SKM-1 treated with dmso at 0.1 percent for 144 hours (cell line): ENCODE measurements at regions not wholly inside any gene's neighbourhood (a gene's known extent, or its start where the extent isn't known, plus 50 kb on each side); places are given as distances from the start of the nearest gene placed in this dataset.

Source experiments
- DNase-seq: peaks from one replicate; lab custom pipeline; 2025; ENCODE audit not compliant: unreplicated experiment; lab: John Stamatoyannopoulos, UW

DNA sequence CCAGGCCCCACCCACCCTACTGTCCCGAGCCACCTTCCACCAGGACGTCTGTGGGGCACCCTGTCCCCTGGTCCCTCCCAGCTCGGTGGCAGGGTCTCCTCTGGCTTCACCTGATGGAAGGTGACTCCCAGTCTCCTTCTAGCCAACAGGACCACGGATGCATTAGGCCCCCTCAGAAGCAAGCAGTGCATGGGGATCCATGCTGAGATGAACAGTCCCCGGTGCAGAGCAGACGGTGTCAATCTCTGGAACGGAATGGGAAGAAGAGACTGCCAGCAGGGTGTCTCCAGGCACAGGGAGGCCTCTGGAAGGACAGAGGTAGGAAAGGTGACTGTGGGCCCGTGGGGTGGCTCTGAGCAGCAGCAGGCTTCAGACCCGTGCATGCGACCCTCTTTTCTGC, 65.2 kb upstream of the FZD7 start:
- no peak for DNase-seq

DNA sequence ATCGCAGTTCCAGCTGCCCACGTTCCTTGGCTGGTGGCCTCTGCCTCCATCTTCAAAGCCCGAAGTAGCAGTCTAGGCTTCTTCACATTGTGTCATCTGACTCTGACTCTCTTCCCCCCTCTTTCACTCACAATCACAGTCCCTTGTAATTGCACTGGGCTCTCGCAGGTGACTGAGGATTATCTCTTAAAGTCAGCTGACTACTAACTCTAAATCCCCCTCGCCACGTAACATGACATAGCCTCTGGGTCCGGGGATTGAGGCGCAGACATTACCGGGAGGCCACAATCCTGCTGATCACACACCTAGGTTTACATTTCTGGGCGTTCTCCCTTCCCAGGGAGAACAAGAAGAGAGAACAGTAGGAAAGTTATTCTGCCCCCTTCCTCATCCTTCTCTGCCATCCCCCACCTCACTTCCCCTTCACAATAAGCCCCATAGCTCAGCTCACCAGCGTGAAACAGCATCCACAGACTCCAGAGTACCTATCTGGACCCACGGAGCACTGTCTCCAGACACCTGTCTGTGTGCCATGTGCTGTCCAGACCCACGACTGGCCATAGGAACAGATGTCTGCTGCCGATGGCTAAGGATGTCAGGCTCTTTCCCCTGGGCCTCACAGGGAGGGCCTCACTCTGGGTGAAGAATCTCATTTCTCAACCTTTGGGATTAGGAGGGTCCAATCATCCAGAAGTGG, 64.3 kb upstream of the FZD7 start:
- peak; percentile 34 for DNase-seq

DNA sequence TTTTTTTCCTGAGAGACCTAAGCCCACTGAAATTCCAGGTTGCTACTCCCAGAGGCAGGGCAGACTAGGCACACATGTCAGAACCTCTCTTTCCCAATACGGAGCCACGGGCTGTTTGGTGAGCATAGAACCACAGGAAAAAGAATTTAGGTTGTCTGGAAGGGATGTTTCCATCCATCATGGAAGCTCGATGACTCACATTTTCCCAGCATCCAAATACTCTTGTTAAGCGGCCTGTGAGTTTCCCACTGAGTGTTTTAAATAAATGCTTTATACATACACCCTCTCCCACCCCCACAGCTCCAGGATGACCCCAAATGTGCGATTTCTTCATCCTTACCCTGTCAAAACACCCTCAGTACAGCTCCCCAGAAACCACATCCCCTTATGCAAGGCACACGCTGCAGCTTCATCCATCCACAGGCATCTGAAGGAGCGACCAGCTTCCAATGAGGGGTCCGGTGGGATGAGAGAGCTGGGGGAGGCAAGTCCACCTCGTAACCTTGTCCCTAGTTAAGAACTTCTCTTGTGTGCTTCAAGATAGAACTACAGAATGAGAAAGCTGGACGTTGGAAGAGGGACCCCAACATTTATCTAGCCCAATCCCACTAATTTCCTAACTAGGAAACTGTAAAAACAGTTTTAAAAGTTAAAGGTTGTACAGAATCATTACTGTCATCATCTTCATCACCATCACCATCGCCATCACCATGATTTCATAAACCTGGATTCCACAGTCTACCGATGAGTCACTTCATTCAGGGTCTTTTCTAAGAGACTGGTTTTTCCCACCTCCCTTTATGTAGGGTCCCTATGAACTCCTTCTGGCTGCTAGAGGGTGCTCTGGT, 63.5 kb upstream of the FZD7 start:
- peak; percentile 83 for DNase-seq

DNA sequence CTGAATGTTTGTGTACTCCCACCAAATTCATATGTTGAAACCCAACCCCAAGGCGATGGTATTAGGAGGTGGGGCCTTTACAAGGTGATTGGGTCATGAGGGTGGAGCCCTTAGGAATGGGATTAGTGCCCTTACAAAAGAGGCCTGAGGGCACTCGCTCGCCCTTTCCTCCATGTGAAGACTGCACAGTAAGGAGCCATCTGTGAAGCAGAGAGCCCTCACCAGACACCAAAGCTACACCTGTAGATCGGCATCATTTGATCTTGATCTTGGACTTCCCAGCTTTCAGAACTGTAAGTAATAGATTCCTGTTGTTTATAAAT, 62.9 kb upstream of the FZD7 start:
- DNase-seq, result no peak

DNA sequence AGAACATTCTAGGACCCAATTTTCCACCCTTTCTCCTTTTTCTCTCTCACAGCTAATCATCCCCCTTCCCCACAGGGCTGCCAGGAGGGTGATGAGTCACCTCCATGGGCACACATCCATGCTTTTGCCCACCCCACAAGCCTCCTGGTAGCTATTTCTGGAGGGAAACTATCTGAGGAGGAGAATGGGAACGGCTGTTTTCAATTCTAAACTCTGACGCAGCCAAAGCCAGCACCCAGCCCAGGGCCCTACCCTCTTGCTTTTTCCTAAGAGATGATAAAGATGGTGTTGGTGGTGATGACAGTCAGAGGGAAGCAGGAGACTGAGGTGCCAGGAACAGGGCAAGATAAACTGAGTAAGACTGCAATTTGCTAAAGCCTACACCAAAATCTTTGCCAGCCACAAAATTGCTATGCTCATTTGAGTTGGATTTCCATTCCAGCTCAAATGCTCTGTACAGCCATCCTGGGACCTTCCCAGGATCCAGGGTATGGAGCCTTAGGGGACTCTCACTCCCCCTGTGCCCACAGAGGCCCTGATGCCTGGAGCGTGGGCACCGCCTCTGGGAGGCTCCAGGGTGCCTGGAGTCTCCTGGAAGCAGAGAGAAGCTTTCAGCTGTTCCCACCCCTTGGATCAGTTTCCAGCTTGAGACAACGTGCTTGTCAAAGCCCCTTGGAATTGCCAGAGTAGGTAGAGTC, 62.0 kb upstream of the FZD7 start:
- no peak for DNase-seq

DNA sequence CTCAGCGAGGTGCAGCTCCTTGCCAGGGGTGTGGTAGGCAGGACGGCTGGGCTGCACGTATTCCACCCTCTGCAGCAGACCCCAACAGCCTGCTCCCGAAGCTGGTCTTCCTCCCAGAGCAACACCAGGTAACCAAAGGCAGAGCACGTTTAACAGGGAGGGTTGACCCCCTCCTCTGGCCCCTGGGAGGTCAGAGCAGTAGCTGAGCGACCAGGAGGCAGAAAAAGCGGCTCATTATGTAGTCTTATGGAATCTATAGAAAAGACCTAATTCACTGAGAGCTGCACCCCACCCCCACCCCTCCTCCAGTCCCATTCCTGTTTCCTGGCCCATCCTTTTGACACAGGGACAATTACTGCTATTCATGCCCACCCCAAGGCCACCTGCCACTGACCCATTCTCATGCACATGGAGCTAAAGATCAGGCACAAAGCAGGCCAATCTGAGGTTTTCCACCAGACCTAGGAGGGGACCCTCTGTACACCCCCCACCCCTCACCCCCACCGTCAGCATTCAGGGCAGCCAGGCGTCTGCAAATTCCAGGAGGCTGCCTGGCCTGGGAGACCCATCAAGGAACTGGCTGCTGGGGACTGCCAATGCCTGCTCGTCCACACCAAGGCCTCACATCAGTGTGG, 60.9 kb upstream of the FZD7 start:
- DNase-seq, result no peak

DNA sequence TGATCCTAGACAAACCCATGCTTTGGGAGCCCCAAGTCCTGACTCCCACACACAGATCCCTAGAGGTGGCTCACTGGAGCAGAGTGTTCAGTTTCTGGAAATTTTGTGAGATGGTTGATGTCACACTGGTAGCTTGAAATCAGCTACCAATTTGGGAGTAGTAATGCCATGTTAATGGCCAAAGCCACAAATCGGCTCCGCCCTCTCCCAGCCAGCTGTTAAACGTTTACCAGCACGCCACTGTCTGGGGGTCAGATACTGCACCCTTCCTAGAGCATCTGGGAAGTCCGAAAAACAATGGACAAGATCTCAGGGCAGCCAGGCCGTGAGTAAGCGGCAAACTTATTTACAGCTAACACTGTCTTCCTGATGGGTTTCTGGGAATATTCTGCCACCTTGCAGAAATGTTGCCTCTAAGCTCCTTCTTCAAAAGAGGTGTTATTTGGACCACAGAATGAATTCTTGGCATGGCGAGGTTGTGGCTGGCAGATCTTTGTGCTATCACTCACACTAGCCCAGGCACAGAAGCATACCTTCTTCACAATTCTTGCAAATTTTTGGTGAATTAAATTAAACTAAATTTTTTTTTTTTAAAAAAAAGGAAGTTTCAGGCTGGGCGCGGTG, 60.2 kb upstream of the FZD7 start:
- DNase-seq, result no peak

DNA sequence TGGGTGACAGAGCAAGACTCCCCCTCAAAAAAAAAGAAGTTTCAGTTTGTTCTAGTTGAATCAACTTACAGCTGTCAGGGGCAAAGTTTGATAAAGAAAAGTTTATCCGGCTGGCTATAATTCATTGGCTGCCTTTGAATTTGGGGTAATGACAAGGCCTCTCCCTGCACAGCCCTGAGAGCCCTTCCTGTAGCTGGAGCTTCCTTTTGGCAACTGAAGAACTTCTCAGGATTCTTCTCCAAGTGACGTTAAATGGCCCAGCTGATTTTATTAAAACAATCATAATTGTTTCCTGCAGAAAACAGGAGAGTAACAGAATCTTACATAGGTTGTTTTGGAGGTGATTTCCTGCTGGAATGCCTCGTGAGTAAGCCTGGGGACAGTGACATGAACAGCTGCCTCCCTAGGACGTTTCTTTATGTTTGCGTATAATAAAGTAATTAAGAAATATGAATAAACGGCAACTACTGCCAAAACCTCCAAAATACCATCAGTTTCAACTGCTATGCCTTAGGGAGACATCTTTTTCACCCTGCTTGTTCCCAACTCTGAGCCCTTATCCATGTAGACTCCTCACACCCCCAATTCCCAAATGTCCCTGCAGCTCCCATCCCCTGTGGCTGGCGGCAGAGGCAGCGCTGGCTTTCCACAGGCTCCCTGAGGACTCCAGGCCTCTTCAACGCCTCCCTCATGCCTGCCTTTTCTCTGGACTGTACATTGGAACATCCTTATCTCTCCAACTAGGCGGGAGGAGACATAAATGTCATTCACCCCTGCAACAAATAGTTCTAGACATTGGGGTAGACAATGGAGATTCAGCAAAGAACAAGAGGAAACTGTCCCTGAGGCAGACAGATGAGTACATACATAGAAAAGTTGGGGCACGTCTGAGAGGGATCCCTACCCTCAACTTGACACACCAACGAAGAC, 59.2 kb upstream of the FZD7 start:
- no peak for DNase-seq

DNA sequence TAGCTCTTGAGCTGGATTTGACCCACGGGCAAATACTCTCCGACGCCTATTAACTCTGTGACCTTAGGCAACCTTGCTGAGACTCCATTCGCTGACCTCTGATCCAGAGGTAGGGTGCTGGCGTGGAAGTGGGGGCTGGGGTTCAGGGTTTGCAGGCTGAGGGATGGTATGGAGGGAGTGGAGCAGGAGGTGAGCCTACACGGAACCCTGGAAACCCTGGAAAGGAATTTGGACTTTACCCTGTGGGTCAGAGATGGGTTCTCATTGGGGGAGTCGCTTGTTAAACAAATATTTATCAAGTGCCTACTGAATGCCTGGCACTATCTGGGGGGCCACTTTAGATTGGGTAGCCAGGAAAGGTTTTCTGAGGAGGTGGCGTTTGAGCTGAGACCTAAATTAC, 58.2 kb upstream of the FZD7 start:
- no peak for DNase-seq

DNA sequence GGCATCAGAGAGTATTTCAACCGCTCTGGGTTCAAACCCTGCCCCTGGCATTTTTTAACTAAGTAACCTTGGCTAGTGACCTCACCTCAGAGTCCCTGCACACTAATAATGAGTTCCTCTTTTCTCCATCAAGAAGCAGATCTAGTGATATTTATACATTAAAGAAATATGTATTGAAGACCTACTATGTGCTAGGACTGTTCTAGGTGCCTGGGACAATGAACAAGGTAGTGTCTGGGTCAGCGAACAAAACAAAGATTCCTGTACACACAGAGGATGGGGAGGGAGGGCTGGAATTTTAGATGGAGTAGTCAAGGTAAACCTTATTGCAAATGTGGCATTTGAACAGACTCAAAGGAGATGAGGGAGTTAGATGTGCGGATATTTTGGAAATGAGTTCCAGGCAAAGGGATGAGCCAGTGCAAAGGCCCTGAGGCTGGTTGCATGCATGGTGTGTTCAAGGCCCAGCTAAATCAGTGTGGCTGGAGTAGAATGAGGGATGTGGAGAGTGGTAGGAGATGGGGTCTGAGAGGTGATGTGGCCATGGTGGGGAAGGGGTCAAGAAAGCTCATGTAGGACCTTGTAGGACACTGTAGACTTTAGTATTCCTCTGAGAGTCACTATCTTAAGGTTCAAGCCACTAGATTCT, 57.6 kb upstream of the FZD7 start:
- DNase-seq, result no peak

DNA sequence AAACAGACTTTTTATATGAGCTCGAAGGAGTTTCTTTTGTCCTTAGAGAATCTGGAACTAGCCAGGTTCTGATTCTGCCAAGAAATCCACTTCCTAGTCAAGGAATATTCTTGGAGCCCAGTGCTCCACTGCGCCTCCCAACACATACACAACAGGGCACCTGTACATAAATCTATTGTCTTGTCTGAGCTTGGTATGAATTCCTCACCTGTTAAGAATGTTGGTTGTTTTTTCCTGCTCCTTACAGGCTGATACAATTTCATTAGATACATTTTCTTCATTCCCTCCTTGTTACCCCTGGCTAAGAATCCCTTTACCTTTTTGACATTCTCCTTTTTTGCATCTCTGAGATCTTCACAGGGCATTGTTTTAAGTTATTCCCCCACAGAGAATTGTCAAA, 56.0 kb upstream of the FZD7 start:
- no peak for DNase-seq

DNA sequence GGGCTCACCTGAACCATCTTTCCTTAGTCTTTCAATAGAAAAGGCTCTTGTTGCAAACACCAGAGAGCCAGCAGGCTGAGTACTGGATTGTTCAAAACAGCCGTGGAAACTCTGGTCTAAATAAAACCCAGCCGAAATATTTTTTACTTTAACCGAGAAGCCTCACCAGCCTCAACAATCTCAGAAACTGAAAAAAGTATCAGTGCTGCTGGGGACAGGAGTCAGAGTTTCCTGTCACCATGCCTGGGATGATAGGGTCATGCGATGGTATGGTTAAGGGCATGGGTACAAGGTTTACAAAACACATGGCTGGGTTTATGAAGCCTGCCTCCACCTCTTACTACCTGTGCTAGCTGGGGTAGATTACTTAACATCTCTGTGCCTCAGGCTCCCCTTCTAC, 55.3 kb upstream of the FZD7 start:
- DNase-seq, result no peak

DNA sequence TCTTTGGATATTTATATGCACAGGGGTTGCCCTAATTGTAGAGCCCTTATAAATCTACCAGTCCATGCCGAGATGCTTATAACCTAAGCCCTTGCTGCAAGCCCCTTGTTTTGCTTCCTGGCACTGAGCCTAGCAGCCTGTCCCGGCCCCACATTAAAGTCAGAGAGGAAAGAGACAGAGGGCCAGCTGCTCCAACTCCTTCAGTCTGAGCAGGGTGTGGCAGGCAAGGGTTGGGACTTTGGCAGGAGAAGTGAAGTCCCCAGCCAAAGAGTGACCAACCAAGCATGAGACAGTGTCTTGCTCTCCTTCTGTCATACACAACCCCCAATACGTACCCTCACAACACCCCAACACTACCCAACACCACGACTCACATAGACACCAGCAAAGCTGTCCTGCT, 54.7 kb upstream of the FZD7 start:
- no peak for DNase-seq

DNA sequence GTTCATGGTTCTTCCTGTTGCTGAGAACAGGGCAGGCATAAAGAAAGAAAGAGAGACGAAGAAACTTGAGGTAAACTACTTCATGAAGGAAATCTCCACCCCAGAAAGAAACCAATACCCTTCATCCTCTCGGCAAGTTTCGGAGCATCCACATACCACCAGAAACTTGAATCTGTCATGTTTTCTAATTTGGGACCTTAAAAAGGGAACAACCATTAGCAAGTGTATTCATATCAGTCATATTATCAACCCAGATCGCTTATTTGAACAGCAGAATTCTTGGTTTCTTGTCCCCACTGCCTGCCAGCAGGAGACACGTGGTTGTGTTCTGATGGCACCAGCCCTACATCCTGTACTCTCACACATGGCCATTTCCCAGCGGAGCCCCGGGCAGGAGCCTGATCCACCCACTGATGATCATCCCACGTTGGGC, 53.2 kb upstream of the FZD7 start:
- DNase-seq, result no peak

DNA sequence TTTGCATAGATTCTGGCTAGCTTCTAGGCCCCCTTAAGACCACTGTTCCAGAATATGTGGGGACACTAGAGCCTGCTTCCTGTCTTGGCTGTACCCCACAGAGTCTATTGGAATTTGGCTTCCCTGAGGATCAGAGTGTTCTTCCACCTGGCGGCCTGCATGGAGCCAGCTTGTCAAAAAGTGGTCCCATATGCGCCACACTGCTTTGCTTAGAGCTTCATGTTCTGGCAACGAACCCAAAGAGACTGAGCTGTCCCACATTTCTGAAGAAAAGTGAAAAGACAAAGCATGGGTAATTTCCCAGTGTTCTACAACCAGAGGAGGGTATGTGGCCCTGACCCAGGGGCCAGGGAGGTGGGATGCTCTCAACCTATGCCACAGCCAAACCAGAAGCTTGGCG, 52.7 kb upstream of the FZD7 start:
- DNase-seq, result no peak

DNA sequence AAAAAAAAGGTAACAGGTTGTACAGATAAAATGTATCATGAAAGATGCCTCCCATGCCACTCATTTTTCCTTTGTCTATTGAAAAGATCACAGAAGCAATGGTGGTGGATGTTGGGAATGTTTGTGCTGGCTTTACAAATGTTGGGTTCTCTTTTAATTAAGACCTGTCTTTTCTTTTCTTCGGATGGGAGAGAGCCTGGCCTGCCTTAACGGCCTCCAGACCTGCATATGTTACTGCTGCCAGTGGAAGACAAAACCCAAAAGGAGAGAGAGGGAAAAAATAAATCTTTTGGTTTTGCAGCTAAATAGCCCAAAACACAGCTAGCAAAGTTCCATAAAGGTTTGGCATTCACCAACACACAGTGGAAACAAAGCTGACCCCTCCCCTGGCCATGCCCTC, 50.5 kb upstream of the FZD7 start:
- no peak for DNase-seq

DNA sequence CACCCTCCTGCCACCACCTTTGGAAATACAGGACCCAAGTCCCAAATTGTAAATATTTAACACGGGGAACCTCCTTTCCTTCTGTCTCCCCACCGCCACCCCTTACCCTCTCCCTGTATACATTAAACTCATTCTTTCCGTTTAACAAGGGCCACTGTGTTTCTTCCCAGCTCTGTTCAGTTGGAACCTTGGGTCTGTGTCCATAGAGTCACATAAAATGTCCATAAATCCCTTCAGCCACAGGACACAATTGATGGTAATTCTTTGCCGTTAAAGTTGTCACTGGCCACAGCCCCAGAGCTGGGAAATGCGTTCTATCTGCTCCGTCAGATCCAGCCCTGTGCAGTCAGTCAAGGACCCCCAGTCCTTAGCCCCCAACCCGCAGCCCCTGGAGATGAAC, 49.9 kb upstream of the FZD7 start:
- DNase-seq, result no peak
